GM12878 (cell line): ENCODE measurements at regions not wholly inside any gene's neighbourhood (a gene's known extent, or its start where the extent isn't known, plus 50 kb on each side); places are given as distances from the start of the nearest gene placed in this dataset.

Experiments used
- ATAC-seq: fragments of 200-7000 bp; cut with Tn5 transposase; 3 replicates; pipeline ENCODE4 v1.9.1; 2020; ENCODE audit warnings: mild to moderate bottlenecking, moderate library complexity
- BruUV-seq: library from RNA; stranded (reverse); fragments of 400-500 nt; replicated peaks from 2 replicates; lab custom pipeline; 2021; lab: Mats Ljungman, UMichigan
- CTCF ChIA-PET: fragments of 300-600 bp; sonication (Branson Sonifier 250); formaldehyde crosslinking; extraction: SDS; loops from one replicate; lab custom pipeline; 2021; ENCODE audit warnings: inconsistent platforms; lab: Yijun Ruan, JAX
- POLR2A ChIA-PET: fragments of 350-600 bp; formaldehyde crosslinking; extraction: SDS; loops from one replicate; lab custom pipeline; 2021; ENCODE audit warnings: inconsistent platforms; lab: Charles Lee
- RAD21 ChIA-PET: fragments of 300-600 bp; sonication (Branson Sonifier 250); formaldehyde crosslinking; loops from one replicate; lab custom pipeline; 2023; ENCODE audit warnings: antibody characterized with exemption; ENCODE audit not compliant: unreplicated experiment; lab: Charles Lee
- SMC1A ChIA-PET: fragments of 300-600 bp; sonication (Branson Sonifier 250); formaldehyde crosslinking; loops from one replicate; lab custom pipeline; 2023; ENCODE audit not compliant: unreplicated experiment, uncharacterized antibody; lab: Charles Lee
- DNase-seq: peaks from one replicate; pipeline ENCODE4 v3.0.0-alpha.2; 2011; ENCODE audit warnings: low read depth, low spot score
- FAIRE-seq: peaks from 3 replicates; lab custom pipeline; 2011; peaks lifted over from hg19 to GRCh38; lab: Jason Lieb, UNC
- H2AFZ ChIP-seq: 2 replicates; pipeline ENCODE4 v1.6.0; 2011; ENCODE audit warnings: low read depth, low read length, control low read depth; ENCODE audit not compliant: control insufficient read depth
- H3K27ac ChIP-seq: 2 replicates; pipeline ENCODE4 v1.5.1; 2011; ENCODE audit warnings: control low read depth; ENCODE audit not compliant: control insufficient read depth, insufficient read depth
- H3K27me3 ChIP-seq, 2 experiments: replicated peaks in 1 of 2; 2 replicates each; pipeline versions ENCODE4 v1.6.0 to v1.6.1; 2011; ENCODE audit warnings: low read length in 1 of 2; ENCODE audit not compliant: control insufficient read depth in 2 of 2, insufficient read depth in 2 of 2
- H3K36me3 ChIP-seq, 2 experiments: 2 replicates each; pipeline ENCODE4 v1.5.1; 2011; ENCODE audit warnings: low read length in 1 of 2; ENCODE audit not compliant: control insufficient read depth in 2 of 2, insufficient read depth in 2 of 2
- H3K4me1 ChIP-seq: 2 replicates; pipeline ENCODE4 v1.6.1; 2011; ENCODE audit warnings: mild to moderate bottlenecking, low read length, moderate library complexity, mixed read lengths; ENCODE audit not compliant: control insufficient read depth, insufficient read depth
- H3K4me2 ChIP-seq: 2 replicates; pipeline ENCODE4 v1.6.0; 2011; ENCODE audit warnings: control low read depth; ENCODE audit not compliant: control insufficient read depth, insufficient read depth
- H3K4me3 ChIP-seq: fragments of 200-600 bp; sonication (generic); 2 replicates; pipeline ENCODE4 v1.5.1; 2016
- H3K79me2 ChIP-seq: 2 replicates; pipeline ENCODE4 v1.6.0; 2011; ENCODE audit warnings: low read length; ENCODE audit not compliant: control insufficient read depth, insufficient read depth
- H3K9ac ChIP-seq: 2 replicates; pipeline ENCODE4 v1.8.0; 2011; ENCODE audit warnings: low read length, control low read depth, mixed read lengths; ENCODE audit not compliant: control insufficient read depth, insufficient read depth
- H3K9me3 ChIP-seq: replicated peaks from 3 replicates; pipeline ENCODE4 v1.5.1; 2011; ENCODE audit warnings: mild to moderate bottlenecking, low read length; ENCODE audit not compliant: control insufficient read depth, insufficient read depth
- H4K20me1 ChIP-seq: 2 replicates; pipeline ENCODE4 v1.6.0; 2011; ENCODE audit not compliant: control insufficient read depth, insufficient read depth
- JUNB ChIP-seq: IDR thresholded peaks from 2 replicates; pipeline ENCODE4 v1.6.1; 2016; ENCODE audit warnings: antibody characterized with exemption, mild to moderate bottlenecking
- MYC ChIP-seq: IDR thresholded peaks from 2 replicates; pipeline ENCODE4 v1.6.1; 2011; ENCODE audit warnings: mild to moderate bottlenecking, low read length, moderate library complexity, inconsistent platforms; ENCODE audit not compliant: insufficient read depth, insufficient replicate concordance, insufficient read length, severe bottlenecking
- NFYB ChIP-seq: IDR thresholded peaks from 2 replicates; pipeline ENCODE4 v1.6.1; 2011; ENCODE audit warnings: low read depth, mild to moderate bottlenecking, low read length, improper control_type of control experiment, moderate library complexity; ENCODE audit not compliant: insufficient read depth
- POLR2AphosphoS2 ChIP-seq: IDR thresholded peaks from 2 replicates; pipeline ENCODE4 v1.6.1; 2011; ENCODE audit warnings: low read depth, mild to moderate bottlenecking, low read length, improper control_type of control experiment, moderate library complexity
- RAD21 ChIP-seq: IDR thresholded peaks from 2 replicates; pipeline ENCODE4 v1.6.1; 2011; ENCODE audit warnings: mild to moderate bottlenecking, low read depth, low read length, moderate library complexity; ENCODE audit not compliant: insufficient read depth
- SIX5 ChIP-seq: IDR thresholded peaks from 2 replicates; pipeline ENCODE4 v1.6.1; 2011; ENCODE audit warnings: mild to moderate bottlenecking, low read depth, low read length, moderate library complexity; ENCODE audit not compliant: severe bottlenecking
- SP1 ChIP-seq: IDR thresholded peaks from one replicate; pipeline ENCODE4 v1.6.1; 2011; ENCODE audit warnings: low read depth, low read length
- WRNIP1 ChIP-seq: IDR thresholded peaks from 2 replicates; pipeline ENCODE4 v1.6.1; 2011; ENCODE audit warnings: low read depth, low read length, improper control_type of control experiment, borderline replicate concordance
- ZNF217 ChIP-seq: fragments of 450-650 bp; IDR thresholded peaks from 2 replicates; pipeline ENCODE4 v1.6.1; 2017; ENCODE audit warnings: antibody characterized with exemption, mild to moderate bottlenecking
- WGBS: methylation state at CpG from one replicate; pipeline ENCODE4 v1.1.6; 2016; ENCODE audit warnings: low lambda C conversion rate; ENCODE audit not compliant: insufficient replicate concordance, insufficient coverage; ENCODE audit errors: missing lambda C conversion rate; 5-methylcytosine and 5-hydroxymethylcytosine counted together
- in situ Hi-C: fragments of 300-500 bp; cut with MboI; formaldehyde crosslinking; loops from 9 replicates; pipeline ENCODE4 v1.14.3; 2018; ENCODE audit warnings: mixed read lengths
- intact Hi-C: fragments of 100-400 bp; cut with micrococcal nuclease; formaldehyde crosslinking; loops from one replicate; pipeline ENCODE4 v1.14.2; 2022; ENCODE audit not compliant: unreplicated experiment
- TF ChIP-seq, protein P1 (sequence below): fragments of 450-650 bp; conservative IDR thresholded peaks from 2 replicates; pipeline ENCODE4 v1.6.1; 2017; ENCODE audit warnings: mild to moderate bottlenecking, moderate library complexity
- TF ChIP-seq, protein P2 (sequence below): fragments of 450-650 bp; formaldehyde crosslinking; IDR thresholded peaks from 2 replicates; pipeline ENCODE4 v1.4.0; 2022; ENCODE audit warnings: mild to moderate bottlenecking, moderate library complexity
- TF ChIP-seq, protein P3 (sequence below): fragments of 450-650 bp; IDR thresholded peaks from 2 replicates; pipeline ENCODE4 v1.6.1; 2018; ENCODE audit warnings: borderline replicate concordance, mild to moderate bottlenecking; ENCODE audit not compliant: partially characterized antibody

DNA sequence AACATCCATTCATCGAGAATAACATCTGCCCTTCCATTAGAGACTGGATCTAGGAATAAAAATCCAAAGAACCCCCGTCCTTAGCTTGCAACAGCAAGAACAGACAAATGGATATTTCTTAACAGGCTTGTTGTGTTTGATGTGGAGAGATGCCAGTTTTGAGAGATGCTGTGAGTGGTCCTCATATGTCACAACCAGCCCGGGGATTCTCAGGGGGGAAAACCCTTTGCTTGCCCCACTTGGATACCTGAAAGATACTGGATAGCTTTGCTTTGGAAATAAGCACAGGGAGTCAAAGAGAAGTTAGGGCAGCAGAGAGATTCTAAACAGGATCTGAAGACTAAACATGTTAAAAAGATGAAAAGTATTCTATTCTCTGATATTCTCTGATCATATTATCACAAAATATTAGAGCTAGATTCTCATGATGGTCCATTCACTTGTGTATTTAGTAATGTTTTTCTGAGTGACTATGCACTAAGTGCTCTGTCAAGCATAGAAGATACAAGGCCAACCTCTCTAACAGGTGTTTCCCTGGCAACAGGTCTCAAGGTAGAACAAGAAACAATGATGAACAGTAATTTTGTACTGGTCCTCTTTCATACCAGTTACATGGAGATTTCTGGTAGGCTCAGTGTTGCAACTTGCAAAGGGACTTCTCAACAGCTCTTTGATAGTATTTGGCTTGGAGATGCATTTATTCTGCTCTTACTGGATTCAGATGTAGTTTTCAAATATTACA, 348.2 kb downstream of the MYCN start (continued):
- TF ChIP-seq RAD21 (no peak), ZNF217 (no peak)

DNA sequence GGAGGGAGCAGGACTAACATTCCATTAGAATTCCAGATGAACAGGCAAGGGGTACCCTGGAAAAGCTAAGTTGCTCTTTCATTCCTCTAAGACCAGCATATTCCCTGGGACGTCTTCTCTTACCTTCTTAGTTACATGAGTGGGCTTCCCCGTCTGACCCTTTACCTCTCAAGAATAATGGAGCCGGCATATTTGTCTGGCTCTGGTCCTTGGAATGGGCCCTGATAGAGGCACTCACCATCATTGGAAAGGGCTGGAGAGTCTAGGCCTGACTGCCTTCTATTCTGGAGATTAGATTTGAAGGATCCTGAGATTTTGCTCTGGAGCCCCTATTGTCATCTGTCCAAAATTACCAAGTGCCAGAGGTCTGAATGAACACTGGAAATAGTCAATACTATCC, 347.5 kb downstream of the MYCN start:
- no peaks in the 10 kb centered on the region for H3K36me3 ChIP-seq
- FAIRE-seq (no peak), DNase-seq (no peak), ATAC-seq (no peak)
- no peaks in the 10 kb centered on the region for H3K9me3 ChIP-seq
- no peaks in the 10 kb centered on the region for H4K20me1 ChIP-seq
- H3K4me1 ChIP-seq: no peaks in the 10 kb centered on the region
- POLR2A ChIA-PET: no interaction called here
- CTCF ChIA-PET: no interaction called here
- no peaks in the 10 kb centered on the region; a peak in 2 of 4 replicates for H3K27me3 ChIP-seq
- SMC1A ChIA-PET: interaction anchor here (1.1 kb wide), 1 partner anchor 28 kb away, joined by 3 read pairs; no protein-coding TSS in a partner anchor
- no peak overlapping the region for H2AFZ ChIP-seq
- H3K27ac ChIP-seq: no peak overlapping the region
- BruUV-seq: no TSS peak
- H3K4me3 ChIP-seq: no peak overlapping the region
- 22% methylated on average over 3 of the region's 3 CpGs for WGBS
- H3K9ac ChIP-seq: no peak overlapping the region
- RAD21 ChIA-PET: interaction anchor here (1.4 kb wide), 1 partner anchor 348 kb away, joined by 3 read pairs; no protein-coding TSS in a partner anchor
- H3K4me2 ChIP-seq: no peak overlapping the region
- no peaks in the 10 kb centered on the region for H3K79me2 ChIP-seq
- in situ Hi-C loops: loop anchor here (10.0 kb wide), 1 partner anchor 653 kb away; no protein-coding TSS in a partner anchor
- intact Hi-C loops: no loop called here
- TF ChIP-seq SIX5 (no peak), SP1 (no peak), POLR2AphosphoS2 (no peak), WRNIP1 (no peak), JUNB (no peak), MYC (no peak), NFYB (no peak)
- TF ChIP-seq, protein P1, sequence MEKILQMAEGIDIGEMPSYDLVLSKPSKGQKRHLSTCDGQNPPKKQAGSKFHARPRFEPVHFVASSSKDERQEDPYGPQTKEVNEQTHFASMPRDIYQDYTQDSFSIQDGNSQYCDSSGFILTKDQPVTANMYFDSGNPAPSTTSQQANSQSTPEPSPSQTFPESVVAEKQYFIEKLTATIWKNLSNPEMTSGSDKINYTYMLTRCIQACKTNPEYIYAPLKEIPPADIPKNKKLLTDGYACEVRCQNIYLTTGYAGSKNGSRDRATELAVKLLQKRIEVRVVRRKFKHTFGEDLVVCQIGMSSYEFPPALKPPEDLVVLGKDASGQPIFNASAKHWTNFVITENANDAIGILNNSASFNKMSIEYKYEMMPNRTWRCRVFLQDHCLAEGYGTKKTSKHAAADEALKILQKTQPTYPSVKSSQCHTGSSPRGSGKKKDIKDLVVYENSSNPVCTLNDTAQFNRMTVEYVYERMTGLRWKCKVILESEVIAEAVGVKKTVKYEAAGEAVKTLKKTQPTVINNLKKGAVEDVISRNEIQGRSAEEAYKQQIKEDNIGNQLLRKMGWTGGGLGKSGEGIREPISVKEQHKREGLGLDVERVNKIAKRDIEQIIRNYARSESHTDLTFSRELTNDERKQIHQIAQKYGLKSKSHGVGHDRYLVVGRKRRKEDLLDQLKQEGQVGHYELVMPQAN: no peak
- TF ChIP-seq, protein P2, sequence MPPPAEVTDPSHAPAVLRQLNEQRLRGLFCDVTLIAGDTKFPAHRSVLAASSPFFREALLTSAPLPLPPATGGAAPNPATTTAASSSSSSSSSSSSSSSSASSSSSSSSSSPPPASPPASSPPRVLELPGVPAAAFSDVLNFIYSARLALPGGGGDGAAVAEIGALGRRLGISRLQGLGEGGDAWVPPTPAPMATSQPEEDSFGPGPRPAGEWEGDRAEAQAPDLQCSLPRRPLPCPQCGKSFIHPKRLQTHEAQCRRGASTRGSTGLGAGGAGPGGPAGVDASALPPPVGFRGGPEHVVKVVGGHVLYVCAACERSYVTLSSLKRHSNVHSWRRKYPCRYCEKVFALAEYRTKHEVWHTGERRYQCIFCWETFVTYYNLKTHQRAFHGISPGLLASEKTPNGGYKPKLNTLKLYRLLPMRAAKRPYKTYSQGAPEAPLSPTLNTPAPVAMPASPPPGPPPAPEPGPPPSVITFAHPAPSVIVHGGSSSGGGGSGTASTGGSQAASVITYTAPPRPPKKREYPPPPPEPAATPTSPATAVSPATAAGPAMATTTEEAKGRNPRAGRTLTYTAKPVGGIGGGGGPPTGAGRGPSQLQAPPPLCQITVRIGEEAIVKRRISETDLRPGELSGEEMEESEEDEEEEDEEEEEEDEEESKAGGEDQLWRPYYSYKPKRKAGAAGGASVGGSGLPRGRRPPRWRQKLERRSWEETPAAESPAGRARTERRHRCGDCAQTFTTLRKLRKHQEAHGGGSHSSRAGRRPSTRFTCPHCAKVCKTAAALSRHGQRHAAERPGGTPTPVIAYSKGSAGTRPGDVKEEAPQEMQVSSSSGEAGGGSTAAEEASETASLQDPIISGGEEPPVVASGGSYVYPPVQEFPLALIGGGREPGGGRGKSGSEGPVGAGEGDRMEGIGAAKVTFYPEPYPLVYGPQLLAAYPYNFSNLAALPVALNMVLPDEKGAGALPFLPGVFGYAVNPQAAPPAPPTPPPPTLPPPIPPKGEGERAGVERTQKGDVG: no peak
- TF ChIP-seq, protein P3, sequence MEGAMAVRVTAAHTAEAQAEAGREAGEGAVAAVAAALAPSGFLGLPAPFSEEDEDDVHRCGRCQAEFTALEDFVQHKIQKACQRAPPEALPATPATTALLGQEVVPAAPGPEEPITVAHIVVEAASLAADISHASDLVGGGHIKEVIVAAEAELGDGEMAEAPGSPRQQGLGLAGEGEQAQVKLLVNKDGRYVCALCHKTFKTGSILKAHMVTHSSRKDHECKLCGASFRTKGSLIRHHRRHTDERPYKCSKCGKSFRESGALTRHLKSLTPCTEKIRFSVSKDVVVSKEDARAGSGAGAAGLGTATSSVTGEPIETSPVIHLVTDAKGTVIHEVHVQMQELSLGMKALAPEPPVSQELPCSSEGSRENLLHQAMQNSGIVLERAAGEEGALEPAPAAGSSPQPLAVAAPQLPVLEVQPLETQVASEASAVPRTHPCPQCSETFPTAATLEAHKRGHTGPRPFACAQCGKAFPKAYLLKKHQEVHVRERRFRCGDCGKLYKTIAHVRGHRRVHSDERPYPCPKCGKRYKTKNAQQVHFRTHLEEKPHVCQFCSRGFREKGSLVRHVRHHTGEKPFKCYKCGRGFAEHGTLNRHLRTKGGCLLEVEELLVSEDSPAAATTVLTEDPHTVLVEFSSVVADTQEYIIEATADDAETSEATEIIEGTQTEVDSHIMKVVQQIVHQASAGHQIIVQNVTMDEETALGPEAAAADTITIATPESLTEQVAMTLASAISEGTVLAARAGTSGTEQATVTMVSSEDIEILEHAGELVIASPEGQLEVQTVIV: no peak
